Cardiac fibroblast (primary cell): ENCODE measurements at regions not wholly inside any gene's neighbourhood (a gene's known extent, or its start where the extent isn't known, plus 50 kb on each side); places are given as distances from the start of the nearest gene placed in this dataset.

Experiments used
- DNase-seq, 2 donors: peaks; one replicate each; pipeline versions ENCODE4 v3.0.0 to v3.0.0-alpha.2; 2010; ENCODE audit warnings: low read depth in 2 of 2
- H3K4me3 ChIP-seq, 2 donors: replicated peaks in 1 of 2; 1 replicate in 1 of 2; 2 replicates in 1 of 2; pipeline ENCODE4 v1.5.1; 2011; ENCODE audit warnings: low read depth in 2 of 2, low read length in 2 of 2, mild to moderate bottlenecking in 2 of 2, moderate library complexity in 1 of 2
- CTCF ChIP-seq: IDR thresholded peaks from one replicate; pipeline ENCODE4 v1.5.1; 2011; ENCODE audit warnings: low read depth, mild to moderate bottlenecking, low read length, inconsistent platforms

DNA sequence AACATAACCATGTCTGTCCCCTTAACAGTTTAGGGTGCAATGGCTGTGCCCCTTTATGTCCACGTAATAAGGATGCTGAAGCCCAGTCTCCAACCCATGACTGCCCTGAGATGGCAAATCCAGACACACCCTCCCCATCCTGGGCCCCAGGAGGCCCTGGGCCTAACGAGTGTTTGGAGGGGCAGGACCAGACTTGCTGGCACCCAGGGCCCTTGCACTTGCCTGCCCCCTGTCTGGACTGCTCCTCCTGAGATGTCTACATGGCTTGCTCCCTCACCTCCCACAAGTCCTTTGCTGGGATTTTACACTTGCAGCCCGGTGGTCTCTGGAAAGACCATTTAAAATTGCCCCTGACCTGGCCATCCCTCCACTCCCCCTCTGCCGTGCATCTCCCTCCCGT lies 132.2 kb upstream of the NECTIN1 start:
- no peak overlapping the region for H3K4me3 ChIP-seq
- no peak for DNase-seq
- TF ChIP-seq CTCF: no peak

- H3K4me3 ChIP-seq: no peak overlapping the region
- no peak for DNase-seq
- no peak for TF ChIP-seq CTCF
Observed at GRCh38 chr11:119860561-119861094, 131.6 kb upstream of the NECTIN1 start.

GRCh38 chr11:119859684-119860083 lies 130.7 kb upstream of the NECTIN1 start:
- H3K4me3 ChIP-seq: no peak overlapping the region
- TF ChIP-seq CTCF: no peak
- DNase-seq: no peak

- no peak for DNase-seq
- TF ChIP-seq CTCF: no peak
- H3K4me3 ChIP-seq: no peak overlapping the region
Observed at GRCh38 chr11:119858288-119858687, 129.3 kb upstream of the NECTIN1 start.

DNA sequence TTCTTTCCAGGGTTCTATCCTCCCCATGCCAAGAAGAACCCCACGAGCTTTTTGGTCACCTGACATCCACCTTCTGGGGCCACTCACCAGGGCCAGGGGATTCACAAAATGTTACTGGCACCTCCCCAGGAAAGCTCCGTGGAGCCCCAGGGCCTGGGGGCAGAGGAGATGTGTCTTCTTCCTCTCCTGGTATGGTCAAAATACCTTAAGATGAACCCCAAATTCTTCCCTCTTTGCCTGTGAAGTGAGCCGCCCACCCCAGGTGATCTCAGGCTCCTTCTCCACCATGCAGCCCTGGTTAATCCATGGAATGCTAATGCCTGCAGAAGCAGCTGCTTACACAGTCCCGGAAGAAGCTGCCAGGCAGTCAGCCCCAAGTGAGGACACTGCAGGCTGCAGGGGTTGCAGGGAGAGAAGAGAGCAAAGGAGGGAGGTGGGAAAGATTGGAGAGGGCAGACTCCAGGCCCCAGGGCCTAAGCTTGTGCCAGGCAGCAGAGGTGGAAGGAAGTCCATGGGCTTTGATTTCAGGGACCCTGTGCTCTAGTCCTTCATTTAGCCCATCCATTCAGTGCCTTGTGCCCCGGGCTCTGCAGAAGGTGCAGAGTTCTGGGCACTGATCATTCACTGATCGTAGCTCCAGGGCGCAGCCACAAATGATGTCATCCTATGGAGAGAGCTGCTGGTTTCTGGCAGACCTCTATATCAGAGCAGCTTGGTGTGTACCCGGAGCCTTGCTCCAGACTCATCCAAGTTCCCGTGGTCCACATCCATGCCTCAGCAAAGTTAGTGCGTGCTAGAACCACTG lies 127.9 kb upstream of the NECTIN1 start:
- no peak for TF ChIP-seq CTCF
- DNase-seq: no peak
- H3K4me3 ChIP-seq: no peak overlapping the region

DNA sequence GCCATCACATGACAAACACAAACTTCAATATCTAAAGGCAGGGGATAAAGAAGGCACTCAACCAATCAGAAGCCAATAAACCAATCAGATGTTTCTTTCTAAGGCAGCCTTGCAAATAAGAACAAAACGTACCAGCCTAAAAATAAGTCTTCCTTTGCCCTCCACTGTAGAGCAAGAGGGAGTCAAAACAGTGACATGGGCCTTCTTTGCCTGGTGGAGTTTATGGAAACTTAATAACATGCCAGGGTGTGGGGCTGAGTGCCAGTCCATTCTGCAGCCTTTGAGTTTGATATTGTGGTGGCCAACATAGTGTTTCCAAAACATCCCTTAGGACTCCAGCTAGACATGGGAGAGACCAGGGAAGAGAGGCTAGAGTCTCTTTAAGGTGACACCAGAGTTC lies 126.1 kb upstream of the NECTIN1 start:
- no peak overlapping the region for H3K4me3 ChIP-seq
- DNase-seq: no peak
- no peak for TF ChIP-seq CTCF
